Body of pancreas (tissue), 4 donors: ENCODE measurements at regions not wholly inside any gene's neighbourhood (a gene's known extent, or its start where the extent isn't known, plus 50 kb on each side); places are given as distances from the start of the nearest gene placed in this dataset.

Experiments used
- ATAC-seq: fragments of 150-250 bp; one replicate; pipeline ENCODE4 v1.9.1; 2016
- DNase-seq, 4 donors: peaks; one replicate each; pipeline ENCODE4 v3.0.0-alpha.2; 2019
- H3K27ac ChIP-seq, 4 donors: fragments of 200-600 bp; sonication (generic); 1 replicate in 3 of 4; 2 replicates in 1 of 4; pipeline versions ENCODE4 v1.5.1 to v1.6.1; 2016 to 2019; ENCODE audit warnings: mild to moderate bottlenecking in 1 of 4, mixed read lengths in 1 of 4, moderate library complexity in 1 of 4
- H3K27me3 ChIP-seq, 2 donors: fragments of 200-600 bp; sonication (generic); one replicate each; pipeline ENCODE4 v1.6.0; 2016; ENCODE audit warnings: mild to moderate bottlenecking in 1 of 2
- H3K36me3 ChIP-seq, 2 donors: fragments of 200-600 bp; sonication (generic); replicated peaks in 1 of 2; 2 replicates each; pipeline ENCODE4 v1.5.1; 2016; ENCODE audit warnings: low read depth in 2 of 2; ENCODE audit not compliant: insufficient read depth in 1 of 2
- H3K4me1 ChIP-seq: fragments of 200-600 bp; sonication (generic); one replicate; pipeline ENCODE4 v1.6.0; 2016
- H3K4me3 ChIP-seq, 2 donors: fragments of 200-600 bp; sonication (generic); 1 replicate in 1 of 2; 2 replicates in 1 of 2; pipeline ENCODE4 v1.5.1; 2016 to 2019
- H3K9me3 ChIP-seq, 3 donors: fragments of 200-600 bp; sonication (generic); 1 replicate in 2 of 3; 2 replicates in 1 of 3; pipeline ENCODE4 v1.5.1; 2016
- CTCF ChIP-seq, 7 experiments: fragments of 450-650 bp in 4 of 7; fragments of 200-600 bp in 3 of 7; sonication (generic) in 3 of 7; IDR thresholded peaks; one replicate each; pipeline ENCODE4 v1.5.1; 2016 to 2019; ENCODE audit warnings: antibody characterized with exemption in 7 of 7
- POLR2A ChIP-seq, 3 donors: fragments of 450-650 bp; IDR thresholded peaks; one replicate each; pipeline ENCODE4 v1.6.1; 2016; ENCODE audit warnings: antibody characterized with exemption in 3 of 3, mild to moderate bottlenecking in 2 of 3
- WGBS, 2 donors: methylation state at CpG; one replicate each; pipeline ENCODE4 v1.1.5; 2017; 5-methylcytosine and 5-hydroxymethylcytosine counted together
- intact Hi-C: fragments of 100-400 bp; cut with DNase I; formaldehyde crosslinking; loops from one replicate; pipeline ENCODE4 v1.15.1; 2023

- Histone ChIP-seq H3K27me3 (no peaks in the 10 kb centered on the region), H3K4me1 (no peaks in the 10 kb centered on the region), H3K9me3 (no peaks in the 10 kb centered on the region), H3K36me3 (no peaks in the 10 kb centered on the region), H3K27ac (no peak overlapping the region), H3K4me3 (no peak overlapping the region)
- no peak for DNase-seq
- ATAC-seq, result no peak
- WGBS, 2 donors, result 79 to 87% methylated on average over 6 of the region's 6 CpGs
- intact Hi-C loops, result no loop called here
- no peak for TF ChIP-seq CTCF (IDR thresholded peaks at IDR 0.05)
- no peak for TF ChIP-seq POLR2A (IDR thresholded peaks at IDR 0.05)
Observed at GRCh38 chr20:22823119-22823518, 212.0 kb upstream of the SSTR4 start.

- H3K27me3 ChIP-seq, result no peaks in the 10 kb centered on the region
- H3K27ac ChIP-seq, result no peak overlapping the region
- no peak for DNase-seq
- H3K36me3 ChIP-seq, result no peaks in the 10 kb centered on the region
- TF ChIP-seq CTCF (IDR thresholded peaks at IDR 0.05), result no peak
- TF ChIP-seq POLR2A (IDR thresholded peaks at IDR 0.05), result no peak
- WGBS, 2 donors, result 53 to 55% methylated on average over 3 of the region's 3 CpGs
- no peak for ATAC-seq
- H3K9me3 ChIP-seq, result no peaks in the 10 kb centered on the region
- H3K4me3 ChIP-seq, result no peak overlapping the region
- intact Hi-C loops, result no loop called here
- no peaks in the 10 kb centered on the region for H3K4me1 ChIP-seq
Observed at GRCh38 chr20:22824077-22824476, 211.0 kb upstream of the SSTR4 start.

GRCh38 chr20:22825076-22825475 is 210.0 kb upstream of the SSTR4 start:
- Histone ChIP-seq H3K36me3 (no peaks in the 10 kb centered on the region), H3K4me3 (no peak overlapping the region), H3K4me1 (no peaks in the 10 kb centered on the region), H3K9me3 (no peaks in the 10 kb centered on the region), H3K27me3 (no peaks in the 10 kb centered on the region), H3K27ac (no peak overlapping the region)
- ATAC-seq (no peak), DNase-seq (no peak)
- intact Hi-C loops, result no loop called here
- TF ChIP-seq POLR2A (IDR thresholded peaks at IDR 0.05) (no peak), CTCF (IDR thresholded peaks at IDR 0.05) (no peak)
- WGBS, 2 donors, result 72 to 81% methylated on average over 3 of the region's 3 CpGs

GRCh38 chr20:22825546-22825945 is 209.6 kb upstream of the SSTR4 start:
- Histone ChIP-seq H3K27ac (no peak overlapping the region), H3K36me3 (no peaks in the 10 kb centered on the region), H3K4me3 (no peak overlapping the region), H3K9me3 (no peaks in the 10 kb centered on the region), H3K27me3 (no peaks in the 10 kb centered on the region), H3K4me1 (no peaks in the 10 kb centered on the region)
- intact Hi-C loops, result no loop called here
- WGBS, 2 donors, result 66 to 67% methylated on average over 4 of the region's 4 CpGs
- TF ChIP-seq POLR2A (IDR thresholded peaks at IDR 0.05) (no peak), CTCF (IDR thresholded peaks at IDR 0.05) (no peak)
- no peak for ATAC-seq
- no peak for DNase-seq

- no peak for ATAC-seq
- intact Hi-C loops, result no loop called here
- DNase-seq, result no peak
- Histone ChIP-seq H3K4me3 (no peak overlapping the region), H3K36me3 (no peaks in the 10 kb centered on the region), H3K27ac (no peak overlapping the region), H3K4me1 (no peaks in the 10 kb centered on the region), H3K9me3 (no peaks in the 10 kb centered on the region), H3K27me3 (no peaks in the 10 kb centered on the region)
- WGBS, 2 donors, result 57 to 62% methylated on average over 8 of the region's 8 CpGs
- TF ChIP-seq CTCF (IDR thresholded peaks at IDR 0.05) (no peak), POLR2A (IDR thresholded peaks at IDR 0.05) (no peak)
Observed at GRCh38 chr20:22826306-22827230, 208.5 kb upstream of the SSTR4 start.
